NAMALWA (cell line): ENCODE measurements at regions not wholly inside any gene's neighbourhood (a gene's known extent, or its start where the extent isn't known, plus 50 kb on each side); places are given as distances from the start of the nearest gene placed in this dataset.
"Not testable (repeated sequence)": the region's sequence is repeated elsewhere in the genome, so short reads cannot be mapped to it uniquely, and the experiment has no call there.

Experiments used
- DNase-seq: peaks from one replicate; pipeline ENCODE4 v3.0.0-alpha.2; 2015; ENCODE audit warnings: low spot score

GRCh38 chr1:214715126-214715525 is 112.1 kb downstream of the CENPF start:
- no peak for DNase-seq

DNA sequence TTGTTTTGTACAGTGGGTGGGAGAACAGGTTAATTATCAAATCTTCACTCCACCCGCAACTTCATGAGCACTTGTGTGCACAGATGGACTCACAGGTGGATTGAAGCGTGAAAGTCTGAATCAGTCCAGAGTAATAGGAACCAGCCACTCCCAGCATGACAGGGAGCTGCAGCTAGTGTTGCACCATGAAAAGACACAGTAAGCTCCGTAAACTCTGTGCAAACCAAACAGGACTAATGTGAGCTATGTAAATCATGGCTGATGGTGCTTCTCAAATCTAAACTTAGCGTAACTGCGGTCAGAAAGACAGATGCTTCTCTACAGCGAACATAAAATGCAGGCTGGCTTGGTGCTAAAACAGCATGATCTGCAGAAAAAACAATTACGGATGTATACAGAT is 114.4 kb downstream of the CENPF start:
- no peak for DNase-seq

DNA sequence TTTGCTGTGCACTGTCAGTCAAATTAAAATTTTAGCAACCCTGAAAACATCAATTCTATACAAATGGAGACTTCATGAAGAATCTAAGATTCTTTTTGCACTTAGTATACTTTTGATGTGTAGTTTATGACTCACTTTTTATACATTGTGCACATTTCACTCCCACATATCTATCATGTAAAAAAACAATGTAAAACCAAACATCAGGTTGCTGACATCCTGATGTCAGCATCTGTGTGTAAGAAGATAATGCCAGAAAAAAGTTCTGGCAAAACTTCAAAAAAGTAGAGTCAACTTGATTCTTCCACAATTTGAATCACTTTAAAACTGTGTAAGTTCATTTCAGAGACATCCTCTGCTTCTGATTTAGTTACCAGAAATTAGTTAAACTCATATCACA is 115.7 kb downstream of the CENPF start:
- no peak for DNase-seq

DNA sequence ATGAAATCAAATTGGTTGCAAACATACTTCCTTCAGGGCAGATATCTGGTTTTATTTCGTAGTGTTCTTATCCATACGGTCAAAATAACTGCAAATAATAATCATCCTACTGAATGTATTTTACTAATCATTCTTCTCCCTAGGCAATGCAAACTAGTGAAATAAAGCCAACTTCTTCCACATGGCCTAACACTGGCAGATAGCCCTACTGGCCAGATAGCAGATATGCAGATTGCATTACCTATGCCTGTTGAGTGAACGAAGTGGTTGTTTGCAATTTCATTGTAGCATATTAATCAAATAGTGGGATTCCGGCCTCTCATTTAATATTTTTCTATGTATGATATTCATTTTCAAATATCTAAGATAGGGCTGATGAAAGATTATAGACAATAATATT is 116.2 kb downstream of the CENPF start:
- DNase-seq, result no peak

DNA sequence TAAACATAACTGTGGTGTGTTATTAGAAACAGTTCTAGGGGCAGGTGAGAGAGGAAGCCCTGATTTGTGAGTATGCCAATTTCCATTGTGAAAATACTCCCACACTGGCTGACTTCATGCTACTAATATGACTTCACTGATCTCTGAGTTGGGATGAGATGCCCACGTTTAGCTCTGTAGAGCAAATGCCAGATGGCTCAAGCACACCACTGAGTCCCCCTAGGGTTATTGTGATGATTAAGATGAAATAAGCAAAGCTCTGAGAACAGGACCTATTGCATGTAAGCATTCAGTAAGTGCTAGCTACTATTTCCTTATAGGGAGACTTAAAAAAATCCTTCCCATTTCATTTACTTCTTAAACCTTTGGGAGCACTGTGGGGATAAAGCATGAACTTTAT is 117.6 kb downstream of the CENPF start:
- no peak for DNase-seq

DNA sequence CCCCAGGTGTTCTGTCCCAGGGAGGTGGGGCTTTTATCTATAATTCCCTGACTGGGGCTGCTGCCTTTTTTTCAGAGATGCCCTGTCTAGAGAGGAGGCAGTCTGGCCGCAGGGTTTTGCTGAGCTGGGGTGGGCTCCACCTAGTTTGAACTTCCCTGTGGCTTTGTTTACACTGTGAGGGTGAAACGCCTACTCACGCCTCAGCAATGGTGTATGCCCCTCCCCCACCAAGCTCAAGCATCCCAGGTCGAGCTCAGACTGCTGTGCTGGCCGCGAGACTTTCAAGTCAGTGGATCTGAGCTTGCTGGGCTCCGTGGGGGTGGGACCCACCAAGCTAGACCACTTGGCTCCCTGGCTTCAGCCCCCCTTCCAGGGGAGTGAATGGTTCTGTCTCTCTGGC is 124.3 kb downstream of the CENPF start:
- no peak for DNase-seq

GRCh38 chr1:214739621-214740238 is 136.7 kb downstream of the CENPF start:
- DNase-seq, result no peak

- no peak for DNase-seq
Measured at GRCh38 chr1:214740471-214740870, 137.5 kb downstream of the CENPF start.

- no peak for DNase-seq
Measured at GRCh38 chr1:214747050-214747635, 144.1 kb downstream of the CENPF start.

- no peak for DNase-seq
Measured at GRCh38 chr1:214753236-214753852, 150.3 kb downstream of the CENPF start.

DNA sequence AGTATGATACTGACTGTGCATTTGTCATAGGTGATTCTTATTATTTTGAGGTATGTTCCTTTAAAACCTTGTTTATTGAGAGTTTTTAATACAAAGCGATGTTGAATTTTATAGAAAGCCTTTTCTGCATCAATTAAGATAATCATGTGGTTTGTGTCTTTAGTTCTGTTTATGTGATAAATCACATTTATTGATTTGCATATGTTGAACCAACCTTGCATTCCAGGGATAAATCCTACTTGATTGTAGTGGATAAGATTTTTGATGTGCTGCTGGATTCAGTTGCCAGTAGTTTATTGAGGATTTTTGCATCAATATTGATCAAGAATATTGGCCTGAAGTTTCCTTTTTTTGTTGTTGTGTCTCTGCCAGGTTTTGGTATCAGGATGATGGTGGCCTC is 158.0 kb downstream of the CENPF start:
- no peak for DNase-seq

GRCh38 chr1:214762902-214763301 is 159.9 kb downstream of the CENPF start:
- DNase-seq, result no peak

GRCh38 chr1:214764502-214764901 is 161.5 kb downstream of the CENPF start:
- no peak for DNase-seq

GRCh38 chr1:214767221-214767620 is 164.2 kb downstream of the CENPF start:
- no peak for DNase-seq

DNA sequence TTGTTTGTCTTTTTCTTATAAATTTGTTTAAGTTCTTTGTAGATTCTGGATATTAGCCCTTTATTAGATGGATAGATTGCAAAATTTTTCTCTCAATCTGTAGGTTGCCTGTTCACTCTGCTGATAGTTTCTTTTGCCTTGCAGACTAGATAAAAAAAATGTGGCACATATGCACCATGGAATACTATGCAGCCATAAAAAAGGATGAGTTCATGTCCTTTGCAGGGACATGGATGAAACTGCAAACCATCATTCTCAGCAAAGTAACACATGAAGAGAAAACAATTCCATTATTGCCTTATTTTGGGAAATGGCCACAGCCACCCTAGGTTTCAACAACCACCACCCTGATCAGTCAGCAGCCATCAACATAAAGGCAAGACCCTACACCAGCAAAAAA is 166.7 kb downstream of the CENPF start:
- not testable (repeated sequence) for DNase-seq

DNA sequence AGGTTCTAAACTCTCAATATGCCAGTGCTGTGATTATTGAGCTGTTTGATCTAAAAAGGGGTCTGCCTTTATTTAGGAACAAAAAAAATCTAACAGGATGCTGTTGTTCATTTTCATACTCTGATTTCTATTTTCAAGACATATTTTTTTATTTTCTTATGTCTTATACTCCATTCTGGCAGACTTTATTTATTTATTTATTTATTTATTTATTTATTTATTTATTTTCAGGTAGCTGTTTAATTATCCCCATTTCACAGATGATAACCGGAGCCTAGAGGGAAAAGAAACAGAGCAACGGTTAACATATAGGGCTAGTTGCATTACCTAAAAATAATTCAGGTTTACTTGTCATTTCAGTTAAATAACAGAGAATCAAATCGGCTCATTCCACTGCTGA is 174.4 kb downstream of the CENPF start:
- no peak for DNase-seq

DNA sequence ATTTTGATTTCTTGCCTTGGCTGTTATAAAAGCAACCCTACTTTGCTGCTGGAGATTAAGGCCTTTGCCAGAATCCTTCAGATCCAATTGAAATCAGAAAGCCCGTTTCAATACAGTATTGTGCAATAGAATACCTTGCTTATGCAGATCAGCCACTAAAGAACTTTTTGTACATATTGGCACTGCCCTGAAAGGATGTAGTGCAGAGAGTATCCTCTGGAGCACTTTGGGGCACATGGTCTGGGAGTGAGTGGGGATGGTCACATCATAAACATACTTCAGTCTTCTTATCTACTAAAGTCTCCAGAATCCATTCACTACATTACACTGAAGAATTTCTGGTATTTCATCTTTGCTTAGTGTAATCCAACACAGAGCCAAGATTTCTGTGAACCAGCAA is 189.0 kb downstream of the CENPF start:
- no peak for DNase-seq

DNA sequence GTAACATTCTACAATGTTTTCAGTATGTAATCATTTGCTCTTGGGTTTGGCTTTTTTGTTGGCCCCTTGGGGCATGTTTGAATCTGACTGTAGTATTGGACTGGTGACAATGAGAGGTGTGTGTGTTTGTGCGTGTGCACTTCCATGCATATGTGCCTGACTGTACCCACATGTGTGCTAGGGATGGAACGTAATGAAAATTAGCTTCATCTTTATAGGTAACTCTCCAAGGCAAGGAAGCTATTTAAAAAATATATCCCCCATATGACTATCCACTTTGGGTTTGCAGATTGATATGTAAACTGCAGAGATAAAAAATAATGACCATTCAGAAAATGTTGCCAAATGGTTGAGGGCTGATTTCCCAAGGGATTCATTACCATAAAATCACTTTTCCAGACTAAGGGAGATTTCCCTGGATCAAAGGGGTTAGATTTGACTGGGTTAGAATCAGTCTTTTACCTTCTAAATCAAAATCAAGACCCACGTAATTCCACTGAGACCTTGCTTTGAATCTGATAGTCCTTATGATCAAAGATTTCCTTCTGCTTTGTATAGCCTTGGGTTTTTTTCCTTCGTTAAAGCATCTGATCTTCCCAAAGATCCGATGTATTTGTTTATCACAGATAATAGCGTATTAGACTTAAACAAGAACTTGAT is 189.7 kb downstream of the CENPF start:
- no peak for DNase-seq

- DNase-seq, result no peak
Measured at GRCh38 chr1:214793708-214794107, 190.7 kb downstream of the CENPF start.

GRCh38 chr1:214801191-214801590 is 198.2 kb downstream of the CENPF start:
- no peak for DNase-seq

DNA sequence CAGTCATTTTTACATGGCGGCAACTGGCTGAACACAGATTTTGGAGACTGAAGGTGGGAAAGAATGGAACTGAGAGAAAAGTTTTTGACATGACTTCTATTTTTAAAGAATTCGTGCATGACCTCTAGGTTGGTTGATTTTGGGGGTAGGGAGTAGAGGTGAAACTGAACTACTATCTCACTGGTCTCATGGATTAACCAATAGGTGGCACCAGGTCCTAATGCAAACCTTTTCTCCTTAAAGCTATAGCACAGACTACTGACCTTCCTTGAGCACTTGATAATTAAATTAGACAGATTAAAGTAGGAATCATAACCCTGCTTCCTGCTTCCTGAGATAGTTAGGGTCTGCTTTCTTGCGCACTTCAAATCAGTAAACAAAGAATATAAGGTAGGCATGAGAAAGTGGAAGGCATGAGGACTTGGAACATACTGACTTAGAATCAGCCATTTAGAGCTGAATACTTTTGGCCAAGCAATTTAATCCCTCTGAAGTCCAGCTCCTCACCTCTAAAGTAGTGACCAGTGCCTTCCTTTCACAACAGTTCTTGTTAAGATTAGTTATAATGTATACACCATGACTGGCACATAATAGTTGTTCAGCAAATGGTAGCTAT is 206.0 kb downstream of the CENPF start:
- DNase-seq, result peak; percentile 31

GRCh38 chr1:214816603-214817002 is 213.6 kb downstream of the CENPF start:
- no peak for DNase-seq
